K562 (cell line): ENCODE measurements at regions not wholly inside any gene's neighbourhood (a gene's known extent, or its start where the extent isn't known, plus 50 kb on each side); places are given as distances from the start of the nearest gene placed in this dataset.

Experiments
- ATAC-seq: fragments of 200-7000 bp; cut with Tn5 transposase; 3 replicates; pipeline ENCODE4 v1.9.1; 2020; ENCODE audit warnings: moderate library complexity
- BruUV-seq: library from RNA; stranded (reverse); fragments of 400-500 nt; replicated peaks from 2 replicates; lab custom pipeline; 2021; lab: Mats Ljungman, UMichigan
- CTCF ChIA-PET: fragments of 300-600 bp; formaldehyde crosslinking; extraction: SDS; loops from one replicate; lab custom pipeline; 2021; ENCODE audit warnings: low intra/inter-chr PET ratio; lab: Yijun Ruan, JAX
- POLR2A ChIA-PET: fragments of 300-600, 350-650 bp; sonication (Branson Sonifier 250); formaldehyde crosslinking; extraction: SDS; loops from one replicate; lab custom pipeline; 2021; ENCODE audit warnings: antibody characterized with exemption, inconsistent platforms; lab: Yijun Ruan, JAX
- DNase-seq, 4 experiments: peaks; one replicate each; pipeline versions ENCODE4 v3.0.0 to v3.0.0-alpha.2; 2011 to 2018; ENCODE audit warnings: low spot score in 3 of 4, mixed read lengths in 3 of 4; ENCODE audit errors: extremely low read depth in 1 of 4
- FAIRE-seq: peaks from 2 replicates; lab custom pipeline; 2011; peaks lifted over from hg19 to GRCh38; lab: Jason Lieb, UNC
- H2AFZ ChIP-seq: 2 replicates; pipeline ENCODE4 v1.6.0; 2011; ENCODE audit warnings: low read depth, low read length, control low read depth, inconsistent platforms
- H3K27ac ChIP-seq: fragments of 200-600 bp; 3 replicates; pipeline ENCODE4 v1.8.0; 2011; ENCODE audit warnings: low read depth, mild to moderate bottlenecking, control low read depth, inconsistent platforms, low read length, moderate library complexity, mixed read lengths; ENCODE audit errors: extremely low read depth
- H3K27me3 ChIP-seq, 2 experiments: fragments of 300-600 bp in 1 of 2; 2 replicates in 1 of 2; 3 replicates in 1 of 2; pipeline versions ENCODE4 v1.6.0 to v1.8.0; 2011; ENCODE audit warnings: inconsistent platforms in 2 of 2, low read length in 2 of 2, mild to moderate bottlenecking in 1 of 2, mixed read lengths in 1 of 2, moderate library complexity in 1 of 2; ENCODE audit not compliant: control insufficient read depth in 2 of 2, insufficient read depth in 2 of 2
- H3K36me3 ChIP-seq: fragments of 300-600 bp; 3 replicates; pipeline ENCODE4 v1.8.0; 2011; ENCODE audit warnings: mild to moderate bottlenecking, low read length, inconsistent platforms; ENCODE audit not compliant: control insufficient read depth, insufficient read depth
- H3K4me1 ChIP-seq, 2 experiments: fragments of 200-600 bp in 1 of 2; replicated peaks in 1 of 2; 2 replicates in 1 of 2; 3 replicates in 1 of 2; pipeline versions ENCODE4 v1.5.1 to v1.8.0; 2011; ENCODE audit warnings: inconsistent platforms in 2 of 2, low read length in 2 of 2, mild to moderate bottlenecking in 1 of 2, mixed read lengths in 1 of 2, moderate library complexity in 1 of 2; ENCODE audit not compliant: control insufficient read depth in 2 of 2, insufficient read depth in 2 of 2
- H3K4me2 ChIP-seq: 2 replicates; pipeline ENCODE4 v1.6.1; 2011; ENCODE audit warnings: low read length, control low read depth, inconsistent platforms, mixed read lengths; ENCODE audit not compliant: insufficient read depth
- H3K4me3 ChIP-seq: fragments of 200-600 bp; sonication (generic), shearing (Covaris generic); 2 replicates; pipeline ENCODE4 v1.5.1; 2016; ENCODE audit warnings: control low read depth, inconsistent platforms
- H3K79me2 ChIP-seq: fragments of 200-600 bp; 3 replicates; pipeline ENCODE4 v1.8.0; 2011; ENCODE audit warnings: low read length, inconsistent platforms; ENCODE audit not compliant: control insufficient read depth, insufficient read depth
- H3K9ac ChIP-seq, 2 experiments: 2 replicates each; pipeline versions ENCODE4 v1.6.0 to v1.6.1; 2011; ENCODE audit warnings: low read depth in 2 of 2, low read length in 2 of 2, control low read depth in 1 of 2, inconsistent platforms in 1 of 2, mild to moderate bottlenecking in 1 of 2, mixed read lengths in 1 of 2; ENCODE audit not compliant: insufficient read depth in 1 of 2
- H3K9me1 ChIP-seq: one replicate; pipeline ENCODE4 v1.6.0; 2011; ENCODE audit warnings: inconsistent platforms, mild to moderate bottlenecking, low read length, moderate library complexity; ENCODE audit not compliant: control insufficient read depth, insufficient read depth
- H3K9me3 ChIP-seq: replicated peaks from 2 replicates; pipeline ENCODE4 v1.5.1; 2011; ENCODE audit warnings: low read depth, low read length, inconsistent platforms; ENCODE audit not compliant: control insufficient read depth, insufficient read depth
- H4K20me1 ChIP-seq: replicated peaks from 2 replicates; pipeline ENCODE4 v1.6.1; 2011; ENCODE audit warnings: low read length, inconsistent platforms, mixed read lengths; ENCODE audit not compliant: control insufficient read depth, insufficient read depth
- GTF2F1 ChIP-seq: IDR thresholded peaks from 2 replicates; pipeline ENCODE4 v1.6.1; 2011; ENCODE audit warnings: low read depth, low read length, improper control_type of control experiment
- NEUROD1 ChIP-seq: fragments of 150-350 bp; IDR thresholded peaks from 2 replicates; pipeline ENCODE4 v1.6.1; 2014; ENCODE audit warnings: borderline replicate concordance, low read length, low read depth; ENCODE audit not compliant: partially characterized antibody
- TBP ChIP-seq: optimal IDR thresholded peaks from 2 replicates; pipeline ENCODE3; 2011; ENCODE audit warnings: low read depth, low read length, improper control_type of control experiment
- ZNF407 ChIP-seq: fragments of 450-650 bp; IDR thresholded peaks from 2 replicates; pipeline ENCODE4 v1.6.1; 2016; ENCODE audit warnings: low read depth
- WGBS: fragments of 100-300 bp; shearing (Covaris generic); methylation state at CpG from one replicate; pipeline ENCODE4 v1.1.6; 2016; ENCODE audit warnings: low coverage, mixed read lengths; ENCODE audit not compliant: insufficient coverage; ENCODE audit errors: missing lambda C conversion rate; 5-methylcytosine and 5-hydroxymethylcytosine counted together
- in situ Hi-C: fragments of 300-500 bp; cut with MboI; formaldehyde crosslinking; loops from 4 replicates; pipeline ENCODE4 v1.15.0; 2018; ENCODE audit warnings: inconsistent platforms, mixed read lengths
- intact Hi-C: fragments of 100-400 bp; cut with micrococcal nuclease; formaldehyde crosslinking; loops from 2 replicates; pipeline ENCODE4 v1.14.2; 2022
- TF ChIP-seq, protein P1 (sequence below): fragments of 450-650 bp; IDR thresholded peaks from 2 replicates; pipeline ENCODE4 v1.6.1; 2016
- TF ChIP-seq, protein P2 (sequence below): fragments of 250-450 bp; sonication (Bioruptor Pico); IDR thresholded peaks from 2 replicates; pipeline ENCODE4 v1.4.0; 2020; ENCODE audit warnings: mild to moderate bottlenecking

- TF ChIP-seq ZNF407, result 0 out of 2 replicates have a peak, but pooled peaks have one; percentile 17
- TF ChIP-seq, all 486 proteins: peak for 7
These were observed 159.9 kb downstream of the ID4 start (continued) for GRCh38 chr6:19997104-19997503.

GRCh38 chr6:19998541-19998940 lies 161.4 kb downstream of the ID4 start:
- peak overlapping the region; percentile 27; the same call in 1 of the 2 replicates for H2AFZ ChIP-seq
- H3K79me2 ChIP-seq, result no peaks in the 10 kb centered on the region
- no peak for ATAC-seq
- no peak overlapping the region for H3K4me2 ChIP-seq
- BruUV-seq, result no TSS peak
- 51% methylated on average over 3 of the region's 3 CpGs for WGBS
- H4K20me1 ChIP-seq, result no peaks in the 10 kb centered on the region
- H3K27me3 ChIP-seq, result no peaks in the 10 kb centered on the region
- H3K4me1 ChIP-seq, result peaks cover 13 to 16% of the 10 kb centered on the region in 2 experiments; a peak in 4 of 5 replicates
- H3K9me3 ChIP-seq, result peaks cover 10% of the 10 kb centered on the region
- H3K9me1 ChIP-seq, result no peaks in the 10 kb centered on the region
- H3K4me3 ChIP-seq, result no peak overlapping the region
- in situ Hi-C loops, result no loop called here
- no peak overlapping the region for H3K27ac ChIP-seq
- POLR2A ChIA-PET, result interaction anchor here (0.6 kb wide), 1 partner anchor 26 kb away, joined by 3 read pairs; no protein-coding TSS in a partner anchor
- CTCF ChIA-PET, result no interaction called here
- no peak for DNase-seq
- H3K36me3 ChIP-seq, result no peaks in the 10 kb centered on the region
- no peak overlapping the region for H3K9ac ChIP-seq
- intact Hi-C loops, result no loop called here
- FAIRE-seq, result no peak
- TF ChIP-seq GTF2F1 (no peak), TBP (no peak), NEUROD1 (no peak)
- TF ChIP-seq, protein P1, sequence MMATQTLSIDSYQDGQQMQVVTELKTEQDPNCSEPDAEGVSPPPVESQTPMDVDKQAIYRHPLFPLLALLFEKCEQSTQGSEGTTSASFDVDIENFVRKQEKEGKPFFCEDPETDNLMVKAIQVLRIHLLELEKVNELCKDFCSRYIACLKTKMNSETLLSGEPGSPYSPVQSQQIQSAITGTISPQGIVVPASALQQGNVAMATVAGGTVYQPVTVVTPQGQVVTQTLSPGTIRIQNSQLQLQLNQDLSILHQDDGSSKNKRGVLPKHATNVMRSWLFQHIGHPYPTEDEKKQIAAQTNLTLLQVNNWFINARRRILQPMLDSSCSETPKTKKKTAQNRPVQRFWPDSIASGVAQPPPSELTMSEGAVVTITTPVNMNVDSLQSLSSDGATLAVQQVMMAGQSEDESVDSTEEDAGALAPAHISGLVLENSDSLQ, result no peak
- TF ChIP-seq, protein P2, sequence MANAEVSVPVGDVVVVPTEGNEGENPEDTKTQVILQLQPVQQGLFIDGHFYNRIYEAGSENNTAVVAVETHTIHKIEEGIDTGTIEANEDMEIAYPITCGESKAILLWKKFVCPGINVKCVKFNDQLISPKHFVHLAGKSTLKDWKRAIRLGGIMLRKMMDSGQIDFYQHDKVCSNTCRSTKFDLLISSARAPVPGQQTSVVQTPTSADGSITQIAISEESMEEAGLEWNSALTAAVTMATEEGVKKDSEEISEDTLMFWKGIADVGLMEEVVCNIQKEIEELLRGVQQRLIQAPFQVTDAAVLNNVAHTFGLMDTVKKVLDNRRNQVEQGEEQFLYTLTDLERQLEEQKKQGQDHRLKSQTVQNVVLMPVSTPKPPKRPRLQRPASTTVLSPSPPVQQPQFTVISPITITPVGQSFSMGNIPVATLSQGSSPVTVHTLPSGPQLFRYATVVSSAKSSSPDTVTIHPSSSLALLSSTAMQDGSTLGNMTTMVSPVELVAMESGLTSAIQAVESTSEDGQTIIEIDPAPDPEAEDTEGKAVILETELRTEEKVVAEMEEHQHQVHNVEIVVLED (CRISPR knock-in tag), result no peak
